ENCODE measurements at regions not wholly inside any gene's neighbourhood (a gene's known extent, or its start where the extent isn't known, plus 50 kb on each side); places are given as distances from the start of the nearest gene placed in this dataset.
"Not testable (repeated sequence)": the region's sequence is repeated elsewhere in the genome, so short reads cannot be mapped to it uniquely, and the experiment has no call there.

- not testable (repeated sequence) for TF ChIP-seq CTCF (IDR thresholded peaks at IDR 0.05); REST (IDR thresholded peaks at IDR 0.05; ENCODE audit: insufficient read depth in 1 of 2, low read depth in 2 of 2, low read length in 1 of 2); TCF7L2 (IDR thresholded peaks at IDR 0.05; ENCODE audit: low read depth, low read length); POLR2AphosphoS5 (IDR thresholded peaks at IDR 0.05; ENCODE audit: low read depth, low read length); SIN3A (IDR thresholded peaks at IDR 0.05; ENCODE audit: borderline replicate concordance, insufficient read depth, low read depth, low read length)
Measured at GRCh38 chr15:20204177-20204866, 337.3 kb downstream of the GOLGA6L6 start.

All from Panc1 (cell line).